Mesodermal cell (in vitro differentiated cells): ENCODE measurements at regions not wholly inside any gene's neighbourhood (a gene's known extent, or its start where the extent isn't known, plus 50 kb on each side); places are given as distances from the start of the nearest gene placed in this dataset.

ENCODE experiments used
- H3K27ac ChIP-seq: 2 replicates; pipeline ENCODE4 v1.7.0; 2013; ENCODE audit warnings: mild to moderate bottlenecking, low read depth, low read length, moderate library complexity; ENCODE audit not compliant: severe bottlenecking
- H3K36me3 ChIP-seq: 2 replicates; pipeline ENCODE4 v1.7.1; 2013; ENCODE audit warnings: mild to moderate bottlenecking, low read length, moderate library complexity; ENCODE audit not compliant: control insufficient read depth, insufficient read depth
- H3K4me1 ChIP-seq: one replicate; pipeline ENCODE4 v1.7.1; 2013; ENCODE audit warnings: mild to moderate bottlenecking, low read length; ENCODE audit not compliant: insufficient read depth, control insufficient read depth, poor library complexity, severe bottlenecking
- H3K4me3 ChIP-seq: 2 replicates; pipeline ENCODE4 v1.7.0; 2013; ENCODE audit warnings: low read length, control low read depth, mild to moderate bottlenecking; ENCODE audit not compliant: insufficient read depth, poor library complexity, severe bottlenecking; ENCODE audit errors: extremely low read depth
- H3K9me3 ChIP-seq: 2 replicates; pipeline ENCODE4 v1.7.1; 2013; ENCODE audit warnings: mild to moderate bottlenecking, low read length, moderate library complexity; ENCODE audit not compliant: control insufficient read depth
- WGBS, 2 experiments: methylation state at CpG; one replicate each; pipeline ENCODE4 v1.1.5; 2013; ENCODE audit warnings: missing lambda C conversion rate in 2 of 2; ENCODE audit not compliant: insufficient coverage in 2 of 2; 5-methylcytosine and 5-hydroxymethylcytosine counted together

- Histone ChIP-seq H3K4me3 (no peak overlapping the region), H3K9me3 (no peaks in the 10 kb centered on the region), H3K36me3 (no peaks in the 10 kb centered on the region), H3K4me1 (no peaks in the 10 kb centered on the region), H3K27ac (no peak overlapping the region)
- WGBS, 2 experiments, result 40 to 71% methylated on average over 5 to 6 of the region's 8 CpGs
These were observed 353.7 kb downstream of the SLCO4C1 start for GRCh38 chr5:101942321-101942882.

GRCh38 chr5:101937041-101937440 lies 359.0 kb downstream of the SLCO4C1 start:
- H3K4me1 ChIP-seq, result no peaks in the 10 kb centered on the region
- H3K4me3 ChIP-seq, result no peak overlapping the region
- H3K27ac ChIP-seq, result no peak overlapping the region
- WGBS, 2 experiments, result 83% methylated on average over 2 of the region's 2 CpGs; no CpG with 5 or more reads in 1 of the 2 experiments
- no peaks in the 10 kb centered on the region for H3K9me3 ChIP-seq
- no peaks in the 10 kb centered on the region for H3K36me3 ChIP-seq

GRCh38 chr5:101935086-101935485 lies 361.0 kb downstream of the SLCO4C1 start:
- H3K4me1 ChIP-seq, result no peaks in the 10 kb centered on the region

GRCh38 chr5:101932599-101932998 lies 363.5 kb downstream of the SLCO4C1 start:
- H3K27ac ChIP-seq, result no peak overlapping the region
- no peak overlapping the region for H3K4me3 ChIP-seq
- H3K36me3 ChIP-seq, result no peaks in the 10 kb centered on the region
- 40 to 83% methylated on average over 1 to 2 of the region's 3 CpGs for WGBS, 2 experiments
- no peaks in the 10 kb centered on the region for H3K9me3 ChIP-seq
- H3K4me1 ChIP-seq, result no peaks in the 10 kb centered on the region

More at GRCh38 chr5:101935086-101935485, 361.0 kb downstream of the SLCO4C1 start:
- Histone ChIP-seq H3K27ac (no peak overlapping the region), H3K4me3 (no peak overlapping the region), H3K36me3 (no peaks in the 10 kb centered on the region), H3K9me3 (no peaks in the 10 kb centered on the region)

- H3K4me1 ChIP-seq, result no peaks in the 10 kb centered on the region
- no peak overlapping the region for H3K27ac ChIP-seq
- no peaks in the 10 kb centered on the region for H3K36me3 ChIP-seq
- H3K4me3 ChIP-seq, result no peak overlapping the region
- H3K9me3 ChIP-seq, result no peaks in the 10 kb centered on the region
These were observed 366.5 kb downstream of the SLCO4C1 start for GRCh38 chr5:101929628-101930027.

GRCh38 chr5:101917166-101917565 lies 378.9 kb downstream of the SLCO4C1 start:
- Histone ChIP-seq H3K4me1 (peaks cover 11% of the 10 kb centered on the region), H3K36me3 (no peaks in the 10 kb centered on the region), H3K4me3 (no peak overlapping the region), H3K27ac (no peak overlapping the region), H3K9me3 (no peaks in the 10 kb centered on the region)
- WGBS, 2 experiments, result no CpG with 5 or more reads among the region's 2 CpGs

- Histone ChIP-seq H3K9me3 (no peaks in the 10 kb centered on the region), H3K36me3 (no peaks in the 10 kb centered on the region), H3K4me1 (peaks cover 11% of the 10 kb centered on the region), H3K4me3 (no peak overlapping the region), H3K27ac (peak overlapping the region; percentile 66)
- 0% methylated on average over 2 of the region's 7 CpGs; no CpG with 5 or more reads in 1 of the 2 experiments for WGBS, 2 experiments
These were observed 380.5 kb downstream of the SLCO4C1 start for GRCh38 chr5:101915554-101915953.

- WGBS, 2 experiments, result 71% methylated on average over 1 of the region's 1 CpG; no CpG with 5 or more reads in 1 of the 2 experiments
- no peak overlapping the region for H3K27ac ChIP-seq
- H3K36me3 ChIP-seq, result no peaks in the 10 kb centered on the region
- H3K9me3 ChIP-seq, result no peaks in the 10 kb centered on the region
- no peaks in the 10 kb centered on the region for H3K4me1 ChIP-seq
- no peak overlapping the region for H3K4me3 ChIP-seq
These were observed 391.3 kb downstream of the SLCO4C1 start for GRCh38 chr5:101904736-101905135.

- no peak overlapping the region for H3K4me3 ChIP-seq
- H3K4me1 ChIP-seq, result no peaks in the 10 kb centered on the region
- H3K9me3 ChIP-seq, result no peaks in the 10 kb centered on the region
- no peaks in the 10 kb centered on the region for H3K36me3 ChIP-seq
- 85 to 100% methylated on average over 2 to 3 of the region's 5 CpGs for WGBS, 2 experiments
- H3K27ac ChIP-seq, result no peak overlapping the region
These were observed 398.2 kb downstream of the SLCO4C1 start for GRCh38 chr5:101897914-101898313.

- no peak overlapping the region for H3K4me3 ChIP-seq
- H3K36me3 ChIP-seq, result no peaks in the 10 kb centered on the region
- no peaks in the 10 kb centered on the region for H3K4me1 ChIP-seq
- WGBS, 2 experiments, result no CpG with 5 or more reads among the region's 1 CpG
- H3K9me3 ChIP-seq, result no peaks in the 10 kb centered on the region
- no peak overlapping the region for H3K27ac ChIP-seq
These were observed 401.1 kb downstream of the SLCO4C1 start for GRCh38 chr5:101894985-101895384.

- Histone ChIP-seq H3K27ac (no peak overlapping the region), H3K4me3 (no peak overlapping the region), H3K36me3 (no peaks in the 10 kb centered on the region), H3K9me3 (no peaks in the 10 kb centered on the region), H3K4me1 (no peaks in the 10 kb centered on the region)
- 87 to 88% methylated on average over 2 of the region's 2 CpGs for WGBS, 2 experiments
These were observed 417.9 kb downstream of the SLCO4C1 start for GRCh38 chr5:101878190-101878589.
